ENCODE measurements at regions not wholly inside any gene's neighbourhood (a gene's known extent, or its start where the extent isn't known, plus 50 kb on each side); places are given as distances from the start of the nearest gene placed in this dataset.
"Not testable (repeated sequence)": the region's sequence is repeated elsewhere in the genome, so short reads cannot be mapped to it uniquely, and the experiment has no call there.

GRCh38 chr15:39250001-39250400 lies 330.9 kb upstream of the THBS1 start:
- no peak for DNase-seq (ENCODE audit: low read depth)

DNA sequence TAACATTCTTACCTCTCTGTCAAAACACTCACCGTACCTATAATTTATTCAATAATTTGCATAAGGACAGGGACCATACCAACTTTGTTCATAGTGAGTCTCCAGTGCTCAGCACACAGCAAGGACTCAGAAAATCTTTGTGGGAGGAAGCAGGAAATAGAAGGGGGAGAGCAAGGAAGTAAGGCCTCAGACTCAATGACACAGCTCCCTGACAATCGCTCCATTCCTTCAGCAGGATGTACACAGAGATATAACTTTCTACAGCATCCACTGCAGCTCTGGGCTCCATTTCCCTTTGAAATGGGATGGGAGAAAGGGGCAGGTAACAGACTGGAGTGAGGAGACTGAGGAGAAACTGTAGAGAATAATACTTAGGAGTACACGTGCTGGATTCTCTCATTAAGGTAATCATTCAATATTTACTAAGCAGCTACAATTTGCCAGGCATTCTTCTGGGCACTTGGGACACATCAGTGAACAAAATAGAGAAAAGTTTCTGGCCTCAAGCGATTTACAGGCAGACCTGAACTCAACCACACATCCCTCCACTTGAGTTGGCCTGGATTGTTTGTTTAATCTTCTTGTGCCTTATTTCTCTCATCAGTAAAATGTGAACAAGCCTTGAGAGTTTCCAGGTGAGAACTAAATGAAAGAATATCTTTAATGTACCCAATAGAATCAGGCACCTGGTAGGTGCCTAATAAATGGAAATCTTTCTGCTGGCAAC lies 330.3 kb upstream of the THBS1 start:
- DNase-seq (ENCODE audit: low read depth), result no peak

GRCh38 chr15:39251413-39252133 lies 329.3 kb upstream of the THBS1 start:
- DNase-seq (ENCODE audit: low read depth), result no peak

DNA sequence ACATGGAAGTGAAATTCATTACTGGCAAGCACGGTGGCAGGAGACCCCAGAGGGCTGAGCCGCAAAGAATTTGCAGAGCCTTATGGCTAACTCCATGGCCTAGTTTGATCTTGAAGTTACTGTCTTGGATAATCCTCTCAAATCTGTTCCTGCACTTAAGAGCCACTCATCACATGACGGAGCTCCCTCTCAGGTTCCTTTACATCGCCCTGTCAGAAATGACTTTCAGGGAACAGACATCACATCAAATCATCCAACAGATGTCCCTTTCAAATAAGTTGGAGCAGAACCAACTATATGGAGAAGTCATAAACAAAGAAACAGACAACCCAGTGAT lies 328.8 kb upstream of the THBS1 start:
- DNase-seq (ENCODE audit: low read depth), result no peak

GRCh38 chr15:39253552-39253951 lies 327.3 kb upstream of the THBS1 start:
- no peak for DNase-seq (ENCODE audit: low read depth)

DNA sequence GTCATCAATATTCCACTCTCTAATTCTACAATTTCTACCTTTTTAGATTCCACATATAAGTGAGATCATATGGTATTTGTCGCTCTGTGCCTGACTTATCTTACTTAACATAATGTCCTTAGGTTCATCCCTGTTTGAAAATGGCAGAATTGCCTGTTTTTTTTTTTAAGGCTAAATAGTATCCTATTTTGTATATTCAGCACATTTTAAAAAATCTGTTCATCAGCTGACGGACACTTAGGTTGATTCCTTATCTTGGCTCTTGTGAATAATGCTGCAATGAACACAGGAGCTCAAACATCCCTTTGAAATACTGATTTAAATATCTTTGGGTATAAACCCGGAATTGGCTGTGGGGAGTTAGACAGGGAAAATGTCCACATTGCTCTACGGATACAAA lies 326.7 kb upstream of the THBS1 start:
- DNase-seq (ENCODE audit: low read depth), result no peak

DNA sequence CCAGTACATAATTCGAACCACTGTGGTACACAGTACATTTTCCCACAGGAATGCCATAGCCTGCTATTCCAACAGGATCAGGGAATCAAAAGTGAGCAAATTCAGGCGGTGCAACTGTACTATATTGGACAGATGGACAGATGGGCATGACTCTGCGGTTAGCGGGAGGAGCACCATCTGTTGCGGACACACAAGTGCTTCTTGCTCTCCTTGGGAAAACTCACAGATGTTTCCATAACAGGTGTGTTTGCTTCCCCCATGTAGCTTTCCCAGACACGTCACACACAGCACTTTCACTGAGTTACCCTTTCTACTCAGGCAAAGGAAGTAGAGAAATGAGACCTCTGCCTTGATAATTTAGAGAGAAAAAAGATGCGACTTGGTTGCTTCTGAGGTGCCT lies 325.1 kb upstream of the THBS1 start:
- DNase-seq (ENCODE audit: low read depth), result no peak

GRCh38 chr15:39260391-39260790 lies 320.5 kb upstream of the THBS1 start:
- DNase-seq (ENCODE audit: low read depth), result no peak

DNA sequence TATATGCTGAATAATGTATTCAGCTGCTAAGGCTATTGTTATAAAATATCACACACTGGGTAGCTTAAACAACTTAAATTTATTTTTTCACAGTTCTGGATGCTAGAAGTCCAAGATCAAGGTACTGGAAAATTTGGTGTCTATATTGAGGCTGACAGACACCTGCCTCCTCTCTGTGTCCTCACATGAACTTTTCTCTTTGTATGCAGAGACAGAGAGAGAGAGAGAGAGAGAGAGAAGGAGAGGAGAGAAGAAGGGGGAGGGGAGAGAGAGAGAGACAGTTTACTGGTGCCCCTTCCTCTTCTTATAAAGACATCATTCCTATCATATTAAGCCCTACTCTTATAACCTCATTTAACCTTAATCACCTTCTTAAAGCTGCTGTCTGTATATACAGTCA lies 320.1 kb upstream of the THBS1 start:
- no peak for DNase-seq (ENCODE audit: low read depth)

DNA sequence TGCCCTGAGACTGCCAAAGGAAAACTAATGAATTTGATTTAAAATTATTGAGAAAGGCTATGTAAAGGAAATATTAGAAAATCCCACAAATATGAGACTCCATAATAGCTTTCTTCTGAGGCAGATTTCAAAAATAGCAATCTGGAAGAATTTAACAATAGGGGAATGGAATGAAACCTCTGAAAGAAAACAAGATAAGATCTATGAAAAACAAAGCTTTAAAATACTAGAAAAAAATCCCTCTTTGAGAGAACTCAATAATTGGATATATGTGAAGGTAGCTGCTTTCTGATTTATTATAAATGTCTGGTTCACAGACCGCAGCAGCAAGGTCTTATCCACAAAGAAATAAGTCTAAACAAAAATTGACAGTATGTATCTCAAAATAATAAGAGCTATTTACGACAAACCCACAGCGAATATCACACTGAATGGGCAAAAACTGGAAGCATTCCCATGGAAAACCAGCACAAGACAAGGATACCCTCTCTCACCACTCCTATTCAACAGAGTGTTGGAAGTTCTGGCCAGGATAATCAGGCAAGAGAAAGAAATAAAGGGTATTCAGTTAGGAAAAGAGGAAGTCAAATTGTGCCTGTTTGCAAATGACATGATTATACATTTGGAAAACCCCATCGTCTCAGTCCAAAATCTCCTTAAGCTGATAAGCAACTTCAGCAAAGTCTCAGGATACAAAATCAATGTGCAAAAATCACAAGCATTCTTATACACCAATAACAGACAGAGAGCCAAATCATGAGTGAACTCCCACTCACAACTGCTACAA lies 319.3 kb upstream of the THBS1 start:
- DNase-seq (ENCODE audit: low read depth), result not testable (repeated sequence)

DNA sequence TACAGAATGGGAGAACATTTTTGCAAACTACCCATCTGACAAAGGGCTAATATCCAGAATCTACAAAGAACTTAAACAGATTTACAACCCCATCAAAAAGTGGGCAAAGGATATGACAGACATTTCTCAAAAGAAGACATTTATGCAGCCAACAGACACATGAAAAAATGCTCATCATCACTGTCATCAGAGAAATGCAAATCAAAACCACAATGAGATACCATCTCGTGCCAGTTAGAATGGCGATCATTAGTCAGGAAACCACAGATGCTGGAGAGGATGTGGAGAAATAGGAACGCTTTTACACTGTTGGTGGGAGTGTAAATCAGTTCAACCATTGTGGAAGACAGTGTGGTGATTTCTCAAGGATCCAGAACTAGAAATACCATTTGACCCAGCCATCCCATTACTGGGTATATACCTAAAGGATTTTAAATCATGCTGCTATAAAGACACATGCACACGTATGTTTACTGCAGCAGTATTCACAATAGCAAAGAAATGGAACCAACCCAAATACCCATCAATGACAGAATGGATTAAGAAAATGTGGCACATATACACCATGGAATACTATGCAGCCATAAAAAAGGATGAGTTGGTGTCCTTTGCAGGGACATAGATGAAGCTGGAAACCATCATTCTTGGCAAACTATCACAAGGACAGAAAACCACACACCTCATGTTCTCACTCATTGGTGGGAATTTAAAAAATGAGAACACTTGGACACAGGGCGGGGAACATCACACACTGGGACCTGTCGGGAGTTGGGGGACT lies 317.7 kb upstream of the THBS1 start:
- not testable (repeated sequence) for DNase-seq (ENCODE audit: low read depth)

- DNase-seq (ENCODE audit: low read depth), result no peak
Measured at GRCh38 chr15:39265261-39265660, 315.6 kb upstream of the THBS1 start.

DNA sequence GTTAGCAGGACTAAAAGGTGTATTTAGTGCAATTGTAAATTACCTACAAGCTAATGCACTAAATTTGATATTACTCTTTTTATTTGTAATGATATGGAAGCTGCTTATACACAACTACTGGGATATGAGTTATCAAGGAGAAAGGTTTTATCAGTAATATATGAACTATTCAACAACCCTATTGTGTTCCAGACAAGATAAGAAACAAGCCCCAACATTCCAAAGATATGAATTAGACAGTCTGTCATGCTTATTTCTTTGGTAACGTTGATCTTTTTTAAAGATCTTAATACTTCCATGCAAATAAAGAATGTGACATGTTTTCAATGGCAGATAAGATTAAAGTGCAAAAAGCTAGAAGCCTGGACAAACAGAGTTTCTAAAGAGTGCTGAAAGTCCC lies 314.0 kb upstream of the THBS1 start:
- no peak for DNase-seq (ENCODE audit: low read depth)

DNA sequence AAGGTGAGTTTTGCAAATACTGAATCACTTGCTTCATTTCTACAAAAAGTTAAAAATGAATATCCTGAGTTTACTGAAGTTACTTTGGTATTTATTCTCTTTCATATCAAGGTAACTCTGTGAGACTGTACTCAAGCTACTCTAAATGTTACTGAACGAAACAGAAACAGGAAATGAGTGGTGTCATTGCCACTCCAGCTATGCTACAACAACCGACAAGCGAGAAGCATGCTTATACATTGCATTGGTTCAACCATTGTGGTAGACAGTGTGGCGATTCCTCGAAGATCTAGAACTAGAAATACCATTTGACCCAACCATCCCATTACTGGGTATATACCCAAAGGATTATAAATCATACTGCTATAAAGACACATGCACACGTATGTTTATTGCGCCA lies 313.2 kb upstream of the THBS1 start:
- DNase-seq (ENCODE audit: low read depth), result no peak

DNA sequence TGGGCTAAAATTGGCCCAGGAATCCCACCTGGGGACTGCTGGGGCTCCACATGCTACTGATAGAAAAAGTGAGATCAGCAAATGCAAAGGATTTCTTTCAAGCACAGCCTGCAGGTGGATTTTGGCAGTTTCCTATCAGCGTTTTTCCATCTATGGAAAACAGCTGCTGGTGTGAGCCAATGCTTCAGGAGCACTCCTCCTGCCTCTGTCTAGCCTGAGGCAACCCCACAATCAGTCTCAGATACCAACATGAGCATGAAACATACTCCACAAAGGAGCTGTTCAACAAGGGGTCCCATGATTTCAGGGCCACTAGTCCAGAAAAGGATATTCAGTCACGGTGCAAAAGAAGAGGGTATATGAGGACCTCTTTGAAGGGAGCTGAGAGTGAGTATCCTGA lies 311.5 kb upstream of the THBS1 start:
- DNase-seq (ENCODE audit: low read depth), result no peak

GRCh38 chr15:39269821-39270220 lies 311.1 kb upstream of the THBS1 start:
- no peak for DNase-seq (ENCODE audit: low read depth)

DNA sequence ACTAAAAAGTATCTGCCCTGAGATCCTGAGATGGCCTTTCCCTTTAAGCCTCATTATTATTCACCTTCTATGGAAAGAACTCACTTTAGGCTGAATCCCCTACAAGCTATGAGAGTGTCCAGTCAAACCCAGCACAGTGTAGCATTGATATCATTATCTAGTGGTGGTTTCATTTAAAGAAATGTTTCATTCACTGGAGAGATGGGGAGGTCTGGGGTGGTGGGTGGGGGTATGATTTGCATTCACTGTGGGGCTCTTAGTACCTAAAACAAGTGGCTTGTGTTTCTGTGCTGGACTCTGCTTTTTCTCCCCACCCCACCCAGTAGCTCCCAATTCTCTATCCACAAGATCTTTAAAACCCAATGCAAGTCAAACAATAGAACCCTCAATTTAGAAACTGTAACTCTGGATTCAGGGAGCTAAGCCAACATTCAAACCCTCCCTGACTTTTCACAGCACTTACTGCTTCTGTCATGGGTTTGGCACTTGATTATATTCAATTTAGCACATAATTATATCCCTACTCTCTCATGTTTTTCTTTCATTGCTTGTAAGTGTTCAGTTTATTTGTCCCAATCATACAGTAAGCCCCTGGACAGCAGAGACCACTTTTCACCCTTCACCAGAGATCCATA lies 310.5 kb upstream of the THBS1 start:
- DNase-seq (ENCODE audit: low read depth), result no peak

DNA sequence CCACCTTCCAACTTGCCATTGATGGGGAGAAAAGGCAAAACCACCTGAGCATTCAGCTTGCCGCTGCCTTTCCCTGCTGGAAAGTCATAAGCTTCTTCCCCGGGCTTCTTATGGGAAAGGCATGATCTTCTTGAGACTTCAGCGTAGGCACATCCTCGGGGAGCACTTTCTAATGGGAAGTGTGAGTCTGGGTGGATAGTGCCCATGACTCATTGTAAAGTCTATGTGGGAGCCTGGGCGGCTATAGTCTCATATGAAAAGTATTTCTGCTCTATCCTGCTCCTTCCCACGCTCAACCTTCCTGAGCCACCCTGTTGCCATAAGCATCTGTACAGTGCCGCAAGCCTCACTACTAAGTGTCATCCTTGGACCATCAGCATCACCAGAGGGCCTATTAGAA lies 309.9 kb upstream of the THBS1 start:
- DNase-seq (ENCODE audit: low read depth), result no peak

- DNase-seq (ENCODE audit: low read depth), result no peak
Measured at GRCh38 chr15:39272901-39273300, 308.0 kb upstream of the THBS1 start.

DNA sequence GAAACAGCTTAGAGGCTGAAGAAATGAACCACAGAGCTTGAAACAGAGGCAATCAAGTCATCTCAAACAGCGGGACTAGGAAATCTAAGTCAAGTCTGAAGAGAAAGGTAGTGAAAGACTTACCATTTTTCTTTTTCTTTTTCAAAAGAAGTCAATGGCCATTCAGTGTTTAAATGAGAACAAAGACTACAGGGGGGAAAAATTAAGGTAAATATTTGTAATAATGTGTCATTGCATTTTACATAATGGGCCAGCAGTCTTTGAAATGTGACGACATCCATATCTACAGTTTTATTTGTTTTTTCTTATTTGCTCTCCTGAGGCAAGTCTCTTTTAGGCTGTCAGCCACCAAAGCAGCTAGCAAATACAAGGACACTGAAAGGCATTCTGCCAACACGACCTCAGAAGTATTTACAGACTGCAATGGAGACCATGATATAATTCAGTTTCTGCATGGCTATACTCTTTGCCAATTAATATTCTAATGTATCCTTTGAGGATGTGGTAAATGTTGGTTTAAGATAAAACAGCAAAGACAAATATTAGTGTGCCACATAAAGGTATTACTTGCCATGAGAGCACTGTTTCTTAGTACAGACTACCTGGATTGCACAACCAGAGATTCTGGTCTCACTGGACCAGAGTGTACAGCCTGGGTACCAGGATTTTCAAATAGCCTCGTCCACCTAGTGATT lies 307.0 kb upstream of the THBS1 start:
- no peak for DNase-seq (ENCODE audit: low read depth)

GRCh38 chr15:39275066-39275465 lies 305.8 kb upstream of the THBS1 start:
- no peak for DNase-seq (ENCODE audit: low read depth)
